HG03175 (cell line): ENCODE measurements at regions not wholly inside any gene's neighbourhood (a gene's known extent, or its start where the extent isn't known, plus 50 kb on each side); places are given as distances from the start of the nearest gene placed in this dataset.

ENCODE experiments used
- ATAC-seq: cut with Tn5 transposase; IDR thresholded peaks from one replicate; pipeline ENCODE4 v1.9.1; 2021; ENCODE audit warnings: mild to moderate bottlenecking, moderate library complexity; ENCODE audit not compliant: unreplicated experiment

- ATAC-seq: no peak
Measured at GRCh38 chr20:60653111-60653845, 598.8 kb upstream of the CDH4 start.

- ATAC-seq: no peak
Measured at GRCh38 chr20:60658681-60659080, 593.4 kb upstream of the CDH4 start.

- no peak for ATAC-seq
Measured at GRCh38 chr20:60659240-60659639, 592.8 kb upstream of the CDH4 start.

GRCh38 chr20:60662307-60662706 lies 589.8 kb upstream of the CDH4 start:
- no peak for ATAC-seq

- ATAC-seq: no peak
Measured at GRCh38 chr20:60664106-60664505, 588.0 kb upstream of the CDH4 start.

DNA sequence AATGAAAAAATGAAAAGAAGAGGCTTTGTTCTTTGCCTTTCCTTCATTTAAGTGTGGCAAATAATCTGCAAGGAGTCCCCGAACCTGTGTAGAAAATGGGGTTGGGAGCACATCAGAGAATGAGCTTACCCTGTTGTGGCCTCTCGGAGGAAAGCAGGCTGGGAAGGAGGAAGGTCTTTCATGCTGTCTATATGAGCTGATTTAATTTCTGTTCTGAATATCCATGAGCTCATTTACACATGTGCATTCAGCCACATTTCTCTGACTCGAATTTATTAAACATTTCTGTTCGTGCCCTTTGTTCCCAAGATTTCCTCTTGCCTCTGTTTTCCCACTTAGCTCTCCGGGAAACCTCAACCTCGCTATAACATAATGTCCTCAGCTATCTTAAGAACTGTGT lies 584.4 kb upstream of the CDH4 start:
- ATAC-seq: no peak

DNA sequence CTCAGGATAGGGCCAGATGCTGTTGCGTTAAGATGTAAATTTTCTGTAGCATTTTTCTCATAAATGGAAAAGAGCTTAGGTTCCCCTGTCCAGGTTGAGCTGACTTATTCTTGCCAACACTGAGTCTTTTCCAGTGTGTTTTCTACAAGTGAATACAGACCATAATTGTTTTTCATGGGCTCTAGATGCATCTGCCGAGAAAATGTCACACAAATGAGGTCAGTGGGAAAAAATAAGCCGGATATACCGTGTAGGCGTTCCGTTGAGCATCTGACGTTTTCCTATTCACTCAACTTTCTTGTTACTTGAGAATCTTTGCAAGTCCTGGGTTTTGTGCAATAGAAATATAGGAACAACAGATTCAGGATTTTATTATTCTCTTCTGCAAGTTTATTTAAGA lies 582.9 kb upstream of the CDH4 start:
- no peak for ATAC-seq

DNA sequence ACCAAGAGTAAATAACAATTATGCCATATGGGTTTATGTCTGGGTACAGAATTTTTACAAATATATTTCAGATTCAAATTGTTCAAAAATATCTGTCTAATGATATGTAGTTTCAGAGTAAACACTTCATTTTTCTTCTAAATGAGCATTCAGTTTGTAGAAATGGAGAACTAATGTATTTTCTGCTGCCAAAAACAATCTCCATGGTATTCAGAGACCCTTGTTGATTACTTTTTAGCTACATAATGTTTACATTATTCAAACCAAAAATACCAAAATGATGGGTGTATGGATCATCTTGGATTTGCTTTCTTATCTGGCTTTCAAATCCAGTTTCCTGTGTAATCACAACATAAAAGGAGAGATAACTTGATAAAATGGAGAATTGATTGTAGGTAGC lies 576.0 kb upstream of the CDH4 start:
- no peak for ATAC-seq

DNA sequence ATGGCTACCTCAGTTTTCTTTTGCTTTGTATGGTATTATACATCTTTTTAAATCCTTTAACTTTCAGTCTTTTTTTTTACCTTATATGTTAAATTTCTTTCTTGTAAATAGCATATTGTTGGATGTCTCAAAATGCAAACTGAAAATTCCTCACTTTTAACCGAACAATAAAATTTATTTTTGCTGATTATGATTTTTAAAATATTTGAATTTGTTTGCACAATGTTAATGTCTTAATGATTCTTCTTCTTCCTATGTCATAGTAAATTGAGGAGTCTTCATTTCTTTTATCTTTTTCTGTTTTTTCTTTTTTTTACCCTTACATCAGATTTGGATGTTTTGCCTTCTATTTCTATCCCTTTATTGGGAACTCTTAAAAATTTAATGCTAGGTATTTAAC lies 574.2 kb upstream of the CDH4 start:
- no peak for ATAC-seq

DNA sequence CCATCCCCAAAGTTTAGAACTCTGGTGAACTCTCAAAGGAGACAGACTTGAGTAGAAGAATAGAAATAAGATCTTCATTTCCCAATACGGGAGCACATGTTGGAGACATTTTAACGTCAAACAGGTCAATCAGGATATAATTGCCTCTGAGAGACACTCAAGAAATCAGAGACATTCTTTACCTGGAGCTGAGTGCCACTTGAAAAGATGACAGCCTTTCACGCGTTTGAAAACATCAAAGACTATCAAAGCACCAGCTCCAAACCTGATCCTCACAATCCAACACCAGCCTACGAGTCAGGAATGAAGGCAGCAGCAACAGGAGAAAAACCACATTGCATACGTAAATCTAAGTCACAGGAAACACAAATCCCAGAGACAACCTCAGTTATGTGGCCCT lies 571.5 kb upstream of the CDH4 start:
- no peak for ATAC-seq

GRCh38 chr20:60687213-60687612 lies 564.8 kb upstream of the CDH4 start:
- ATAC-seq: no peak

GRCh38 chr20:60690771-60691170 lies 561.3 kb upstream of the CDH4 start:
- ATAC-seq: no peak

GRCh38 chr20:60691966-60692615 lies 560.0 kb upstream of the CDH4 start:
- no peak for ATAC-seq

- no peak for ATAC-seq
Measured at GRCh38 chr20:60693496-60694133, 558.4 kb upstream of the CDH4 start.

- ATAC-seq: no peak
Measured at GRCh38 chr20:60694763-60695162, 557.3 kb upstream of the CDH4 start.

- no peak for ATAC-seq
Measured at GRCh38 chr20:60695226-60696000, 556.6 kb upstream of the CDH4 start.

DNA sequence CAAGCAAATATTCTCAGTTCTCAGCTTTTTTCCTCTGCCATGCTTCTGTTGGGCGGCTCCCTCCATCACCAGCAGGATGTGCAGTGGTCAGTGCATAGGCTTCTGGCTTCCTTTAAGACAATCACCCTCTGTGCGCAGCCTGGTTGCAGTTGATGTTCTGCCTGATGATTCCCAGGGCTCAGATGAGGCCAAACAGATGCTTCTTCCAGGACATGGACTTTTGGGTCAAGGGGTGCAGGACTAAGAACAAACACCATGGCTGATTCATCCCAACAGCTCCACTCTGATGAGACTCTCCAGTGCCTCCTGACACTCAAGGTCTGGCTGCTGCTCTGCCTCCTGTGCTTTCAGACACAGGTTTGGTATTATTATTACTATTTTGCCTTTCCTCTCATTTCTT lies 554.8 kb upstream of the CDH4 start:
- ATAC-seq: no peak

DNA sequence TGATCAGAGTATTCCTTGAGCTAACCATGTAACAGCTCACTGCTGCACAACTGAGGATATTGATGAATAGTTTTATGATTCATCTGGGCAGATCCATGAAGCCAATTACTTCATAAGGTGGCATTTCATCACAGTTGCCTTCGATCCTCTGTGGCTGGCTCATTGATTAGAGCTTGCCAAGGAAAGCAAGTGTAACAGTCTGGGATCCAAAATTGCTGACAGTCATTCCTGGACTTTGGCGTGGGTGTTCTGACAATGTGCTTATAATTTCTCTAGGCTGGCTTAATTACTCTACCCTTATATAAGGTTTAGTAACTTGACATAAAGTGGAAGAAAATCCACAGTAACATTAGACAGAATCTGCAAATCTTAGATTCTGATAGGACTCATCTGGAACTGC lies 551.3 kb upstream of the CDH4 start:
- ATAC-seq: no peak

- no peak for ATAC-seq
Measured at GRCh38 chr20:60704147-60704546, 547.9 kb upstream of the CDH4 start.

GRCh38 chr20:60713396-60713795 lies 538.7 kb upstream of the CDH4 start:
- no peak for ATAC-seq

DNA sequence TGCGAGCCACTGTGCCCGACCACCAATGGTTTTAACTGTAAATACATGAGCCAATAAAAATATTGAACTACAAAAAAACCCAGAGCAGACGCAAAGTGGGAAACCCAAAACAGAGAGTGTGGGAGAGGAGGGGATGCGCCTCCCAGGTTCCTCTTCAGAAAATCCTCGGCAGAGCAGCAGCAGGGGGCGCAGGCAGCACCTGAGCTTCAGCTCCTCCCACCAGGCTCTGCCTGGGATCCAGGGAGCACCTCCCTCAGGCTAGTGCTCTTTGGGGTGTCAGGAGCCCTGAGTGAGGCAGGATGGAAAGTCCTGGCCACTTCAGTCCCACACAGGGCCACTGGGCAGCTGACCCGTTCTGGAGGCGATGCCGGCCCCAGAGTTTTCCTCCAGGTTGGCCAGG lies 536.9 kb upstream of the CDH4 start:
- ATAC-seq: no peak
